ENCODE measurements at regions not wholly inside any gene's neighbourhood (a gene's known extent, or its start where the extent isn't known, plus 50 kb on each side); places are given as distances from the start of the nearest gene placed in this dataset.

DNA sequence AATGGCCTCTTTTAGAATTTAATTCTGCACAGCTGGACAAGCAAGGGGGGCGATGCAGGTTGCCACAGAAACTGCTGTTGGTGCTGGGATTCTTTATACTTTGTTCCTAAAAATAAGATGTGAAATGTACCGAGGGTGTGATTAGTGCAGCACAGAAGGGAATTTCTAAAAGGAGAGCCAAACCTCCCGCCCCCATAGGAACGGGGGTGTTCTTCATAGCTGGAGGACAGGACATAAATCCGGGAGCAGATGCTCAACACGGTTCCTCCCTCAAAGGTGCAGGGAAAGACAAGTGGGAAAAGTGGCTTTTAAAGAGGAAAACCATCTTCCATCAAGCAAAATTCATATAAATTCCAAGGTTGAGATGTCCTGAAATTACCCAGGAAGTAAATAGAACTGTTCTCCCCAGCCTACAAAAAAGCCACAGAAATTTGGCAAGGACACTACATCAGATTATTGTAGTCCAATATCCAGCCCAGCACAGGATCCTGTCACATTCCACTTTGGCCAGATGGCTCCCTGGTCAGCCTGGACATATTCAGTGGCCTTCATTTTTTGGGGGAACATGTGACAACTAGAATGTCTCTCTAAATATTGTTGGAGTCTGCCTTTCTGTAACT is 51.4 kb upstream of the TMX1 start:
- H3K36me3 ChIP-seq (ENCODE audit: low read depth, missing control alignments): no peaks in the 10 kb centered on the region
- peak overlapping the region in 1 of 2 donors; percentile 48 for H3K27ac ChIP-seq
- no peak overlapping the region for H3K4me3 ChIP-seq
- intact Hi-C loops (cut with DNase I; ENCODE audit: low total_unique reads): no loop called here
- TF ChIP-seq POLR2A (IDR thresholded peaks at IDR 0.05): no peak
- TF ChIP-seq, protein P1, sequence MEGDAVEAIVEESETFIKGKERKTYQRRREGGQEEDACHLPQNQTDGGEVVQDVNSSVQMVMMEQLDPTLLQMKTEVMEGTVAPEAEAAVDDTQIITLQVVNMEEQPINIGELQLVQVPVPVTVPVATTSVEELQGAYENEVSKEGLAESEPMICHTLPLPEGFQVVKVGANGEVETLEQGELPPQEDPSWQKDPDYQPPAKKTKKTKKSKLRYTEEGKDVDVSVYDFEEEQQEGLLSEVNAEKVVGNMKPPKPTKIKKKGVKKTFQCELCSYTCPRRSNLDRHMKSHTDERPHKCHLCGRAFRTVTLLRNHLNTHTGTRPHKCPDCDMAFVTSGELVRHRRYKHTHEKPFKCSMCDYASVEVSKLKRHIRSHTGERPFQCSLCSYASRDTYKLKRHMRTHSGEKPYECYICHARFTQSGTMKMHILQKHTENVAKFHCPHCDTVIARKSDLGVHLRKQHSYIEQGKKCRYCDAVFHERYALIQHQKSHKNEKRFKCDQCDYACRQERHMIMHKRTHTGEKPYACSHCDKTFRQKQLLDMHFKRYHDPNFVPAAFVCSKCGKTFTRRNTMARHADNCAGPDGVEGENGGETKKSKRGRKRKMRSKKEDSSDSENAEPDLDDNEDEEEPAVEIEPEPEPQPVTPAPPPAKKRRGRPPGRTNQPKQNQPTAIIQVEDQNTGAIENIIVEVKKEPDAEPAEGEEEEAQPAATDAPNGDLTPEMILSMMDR (IDR thresholded peaks at IDR 0.05): no peak
- no peaks in the 10 kb centered on the region for H3K27me3 ChIP-seq
- DNase-seq: no peak
- peaks cover 5% of the 10 kb centered on the region for H3K4me1 ChIP-seq
- no peaks in the 10 kb centered on the region for H3K9me3 ChIP-seq
- 29 to 30% methylated on average over 6 of the region's 6 CpGs for WGBS, 2 donors

DNA sequence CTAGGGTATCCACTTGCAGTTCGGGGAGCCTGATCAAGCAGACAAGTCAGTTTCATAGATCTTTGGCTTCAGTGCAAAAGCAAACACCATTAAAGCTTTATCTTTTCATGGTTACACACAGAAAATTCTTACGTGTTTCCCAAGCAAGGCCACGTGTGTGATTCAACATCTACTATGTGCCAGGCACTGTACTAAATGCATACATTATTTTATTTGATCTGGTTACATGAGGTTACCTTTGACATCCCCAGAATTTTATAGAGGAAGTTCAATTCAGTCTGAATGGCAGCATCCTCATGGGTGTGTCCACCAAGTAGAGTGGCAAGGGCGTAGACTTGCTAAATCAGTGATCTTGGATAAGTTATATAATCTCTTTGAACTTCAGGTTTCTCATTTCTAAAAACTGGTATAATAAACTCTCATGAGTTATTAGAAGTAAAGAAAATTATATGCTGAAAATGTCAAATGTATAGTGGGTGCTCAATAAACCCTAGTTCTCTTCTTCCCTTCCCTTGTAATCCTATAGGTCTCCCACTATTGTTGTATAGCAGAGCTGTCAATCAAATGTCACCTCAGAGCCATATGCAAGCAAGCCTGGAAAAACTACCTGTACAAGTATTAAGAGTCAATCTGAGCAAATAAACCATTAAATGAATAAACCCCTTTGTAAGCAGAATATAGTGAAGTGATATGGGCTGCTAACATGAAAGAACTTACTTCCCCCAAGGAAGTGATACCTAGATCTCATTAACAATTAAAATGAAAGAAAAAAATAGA is 50.3 kb upstream of the TMX1 start:
- Histone ChIP-seq H3K9me3 (no peaks in the 10 kb centered on the region), H3K36me3 (ENCODE audit: low read depth, missing control alignments) (no peaks in the 10 kb centered on the region), H3K27ac (no peak overlapping the region), H3K4me3 (no peak overlapping the region), H3K4me1 (peaks cover 5% of the 10 kb centered on the region), H3K27me3 (no peaks in the 10 kb centered on the region)
- WGBS, 2 donors: 90 to 95% methylated on average over 4 of the region's 4 CpGs
- TF ChIP-seq POLR2A (IDR thresholded peaks at IDR 0.05): no peak
- TF ChIP-seq, protein P1 (IDR thresholded peaks at IDR 0.05): no peak
- no peak for DNase-seq
- intact Hi-C loops (cut with DNase I; ENCODE audit: low total_unique reads): no loop called here

Data from testis (tissue), 2 donors.